ENCODE measurements at regions not wholly inside any gene's neighbourhood (a gene's known extent, or its start where the extent isn't known, plus 50 kb on each side); places are given as distances from the start of the nearest gene placed in this dataset.

- no peak for DNase-seq
These were observed 51.1 kb upstream of the SNX2 start for GRCh38 chr5:122723606-122724352.

Measured in islet precursor cell (in vitro differentiated cells).